H9 (cell line): ENCODE measurements at regions not wholly inside any gene's neighbourhood (a gene's known extent, or its start where the extent isn't known, plus 50 kb on each side); places are given as distances from the start of the nearest gene placed in this dataset.

ENCODE experiments used
- DNase-seq: peaks from one replicate; pipeline ENCODE4 v3.0.0-alpha.2; 2017
- H2AFZ ChIP-seq: one replicate; pipeline ENCODE4 v1.6.1; 2013; ENCODE audit warnings: mild to moderate bottlenecking, low read length, control low read depth, moderate library complexity
- H2AK5ac ChIP-seq: 2 replicates; pipeline ENCODE4 v1.6.1; 2013; ENCODE audit warnings: low read length, control low read depth, mixed read lengths; ENCODE audit not compliant: insufficient read length
- H2BK120ac ChIP-seq: one replicate; pipeline ENCODE4 v1.6.1; 2013; ENCODE audit warnings: low read depth, mild to moderate bottlenecking, low read length, control low read depth, inconsistent platforms; ENCODE audit not compliant: poor library complexity, severe bottlenecking
- H2BK12ac ChIP-seq: 2 replicates; pipeline ENCODE4 v1.6.1; 2013; ENCODE audit warnings: low read length, control low read depth, mixed read lengths, low read depth; ENCODE audit not compliant: insufficient read length
- H2BK15ac ChIP-seq: 2 replicates; pipeline ENCODE4 v1.6.1; 2013; ENCODE audit warnings: low read depth, low read length, control low read depth
- H2BK20ac ChIP-seq: one replicate; pipeline ENCODE4 v1.6.1; 2013; ENCODE audit warnings: low read depth, mild to moderate bottlenecking, low read length, control low read depth, inconsistent platforms; ENCODE audit not compliant: poor library complexity, severe bottlenecking
- H2BK5ac ChIP-seq: 2 replicates; pipeline ENCODE4 v1.6.1; 2013; ENCODE audit warnings: low read length, control low read depth, mixed read lengths; ENCODE audit not compliant: insufficient read length
- H3K14ac ChIP-seq: 2 replicates; pipeline ENCODE4 v1.6.1; 2013; ENCODE audit warnings: low read length, control low read depth; ENCODE audit not compliant: insufficient read depth
- H3K18ac ChIP-seq: 2 replicates; pipeline ENCODE4 v1.6.1; 2013; ENCODE audit warnings: low read depth, mild to moderate bottlenecking, mixed read lengths, low read length, control low read depth; ENCODE audit not compliant: insufficient read length
- H3K23ac ChIP-seq: 2 replicates; pipeline ENCODE4 v1.6.1; 2013; ENCODE audit warnings: low read length, control low read depth, mixed read lengths, low read depth; ENCODE audit not compliant: insufficient read length
- H3K23me2 ChIP-seq: 2 replicates; pipeline ENCODE4 v1.6.1; 2013; ENCODE audit warnings: low read depth, mild to moderate bottlenecking, mixed read lengths, low read length, control low read depth; ENCODE audit not compliant: insufficient read length, poor library complexity, severe bottlenecking
- H3K27ac ChIP-seq: 2 replicates; pipeline ENCODE4 v1.5.1; 2013; ENCODE audit warnings: low read length, control low read depth, mixed read lengths, low read depth; ENCODE audit not compliant: insufficient read length
- H3K27me3 ChIP-seq: 2 replicates; pipeline ENCODE4 v1.6.1; 2013; ENCODE audit warnings: low read length, control low read depth, inconsistent platforms; ENCODE audit not compliant: insufficient read depth
- H3K4ac ChIP-seq: 2 replicates; pipeline ENCODE4 v1.6.1; 2013; ENCODE audit warnings: low read depth, mild to moderate bottlenecking, control low read depth, inconsistent platforms, low read length, moderate library complexity
- H3K4me1 ChIP-seq: 2 replicates; pipeline ENCODE4 v1.6.1; 2013; ENCODE audit warnings: low read length, control low read depth, inconsistent platforms; ENCODE audit not compliant: insufficient read depth
- H3K4me2 ChIP-seq: 2 replicates; pipeline ENCODE4 v1.6.1; 2013; ENCODE audit warnings: low read length, control low read depth, mixed read lengths; ENCODE audit not compliant: insufficient read length, insufficient read depth
- H3K56ac ChIP-seq: 2 replicates; pipeline ENCODE4 v1.6.1; 2013; ENCODE audit warnings: low read depth, mild to moderate bottlenecking, mixed read lengths, low read length, control low read depth; ENCODE audit not compliant: insufficient read length
- H3K79me1 ChIP-seq: 2 replicates; pipeline ENCODE4 v1.6.1; 2013; ENCODE audit warnings: low read depth, mild to moderate bottlenecking, moderate library complexity, low read length, control low read depth, inconsistent platforms; ENCODE audit not compliant: insufficient read depth, poor library complexity, severe bottlenecking
- H3K79me2 ChIP-seq: 2 replicates; pipeline ENCODE4 v1.6.1; 2013; ENCODE audit warnings: low read length, control low read depth, inconsistent platforms; ENCODE audit not compliant: insufficient read depth
- H3K9ac ChIP-seq: 2 replicates; pipeline ENCODE4 v1.6.1; 2013; ENCODE audit warnings: low read length, control low read depth, mixed read lengths; ENCODE audit not compliant: insufficient read length; ENCODE audit errors: extremely low read depth
- H3K9me3 ChIP-seq: one replicate; pipeline ENCODE4 v1.6.1; 2013; ENCODE audit warnings: low read depth, low read length, inconsistent platforms; ENCODE audit not compliant: control insufficient read depth
- H3T11ph ChIP-seq: one replicate; pipeline ENCODE4 v1.6.1; 2013; ENCODE audit warnings: mild to moderate bottlenecking, low read length, control low read depth, inconsistent platforms
- H4K20me1 ChIP-seq: one replicate; pipeline ENCODE4 v1.6.1; 2013; ENCODE audit not compliant: control insufficient read depth, insufficient read length, insufficient read depth
- H4K5ac ChIP-seq: 2 replicates; pipeline ENCODE4 v1.6.1; 2013; ENCODE audit warnings: low read depth, mild to moderate bottlenecking, mixed read lengths, low read length, control low read depth; ENCODE audit not compliant: insufficient read length
- H4K8ac ChIP-seq: replicated peaks from 2 replicates; pipeline ENCODE4 v1.6.1; 2013; ENCODE audit warnings: low read length, control low read depth, mixed read lengths, low read depth; ENCODE audit not compliant: insufficient read length
- H4K91ac ChIP-seq: 2 replicates; pipeline ENCODE4 v1.6.1; 2013; ENCODE audit warnings: low read depth, mild to moderate bottlenecking, moderate library complexity, mixed read lengths, low read length, control low read depth; ENCODE audit not compliant: insufficient read length
- H3K27ac Mint-ChIP-seq, 3 experiments: 2 replicates in 2 of 3; 3 replicates in 1 of 3; pipeline ENCODE4 v1.8.0; 2020 to 2021; ENCODE audit warnings: mixed read lengths in 3 of 3, mild to moderate bottlenecking in 1 of 3, moderate library complexity in 1 of 3
- H3K27me3 Mint-ChIP-seq: 2 replicates; pipeline ENCODE4 v1.8.0; 2021; ENCODE audit warnings: low read depth, mild to moderate bottlenecking, moderate library complexity, mixed read lengths
- H3K36me3 Mint-ChIP-seq, 3 experiments: 2 replicates in 2 of 3; 3 replicates in 1 of 3; pipeline ENCODE4 v1.8.0; 2020 to 2021; ENCODE audit warnings: low read depth in 3 of 3, mixed read lengths in 3 of 3; ENCODE audit not compliant: insufficient read depth in 1 of 3
- H3K4me1 Mint-ChIP-seq, 2 experiments: 2 replicates each; pipeline ENCODE4 v1.8.0; 2020; ENCODE audit warnings: mixed read lengths in 2 of 2
- H3K4me3 Mint-ChIP-seq, 2 experiments: 2 replicates in 1 of 2; 3 replicates in 1 of 2; pipeline ENCODE4 v1.8.0; 2020 to 2021; ENCODE audit warnings: mild to moderate bottlenecking in 2 of 2, mixed read lengths in 2 of 2, moderate library complexity in 1 of 2
- H3K9me3 Mint-ChIP-seq, 2 experiments: 2 replicates in 1 of 2; 3 replicates in 1 of 2; pipeline ENCODE4 v1.8.0; 2020; ENCODE audit warnings: mild to moderate bottlenecking in 2 of 2, mixed read lengths in 2 of 2, moderate library complexity in 1 of 2
- CTCF ChIP-seq: fragments of 200-600 bp; sonication (generic); conservative IDR thresholded peaks from 3 replicates; pipeline ENCODE4 v1.8.0; 2021; ENCODE audit warnings: antibody characterized with exemption, mild to moderate bottlenecking
- WGBS: extraction: QIAGEN DNeasy Blood & Tissue Kit; methylation state at CpG from one replicate; pipeline ENCODE4 v1.1.7; 2013; ENCODE audit warnings: missing lambda C conversion rate, low lambda C conversion rate, mixed read lengths; ENCODE audit not compliant: insufficient read length; ENCODE audit errors: extremely low coverage; 5-methylcytosine and 5-hydroxymethylcytosine counted together

GRCh38 chr22:48869788-48870187 is 957.9 kb downstream of the BRD1 start:
- Histone ChIP-seq H3K23ac (no peak overlapping the region), H3K4me1 (no peaks in the 10 kb centered on the region), H2BK12ac (no peak overlapping the region), H4K20me1 (no peaks in the 10 kb centered on the region), H2AFZ (no peak overlapping the region), H3K14ac (no peak overlapping the region), H3K79me1 (no peaks in the 10 kb centered on the region), H3K9me3 (no peaks in the 10 kb centered on the region), H2BK5ac (no peak overlapping the region), H3K4ac (no peak overlapping the region), H3K9ac (no peak overlapping the region), H3K23me2 (no peaks in the 10 kb centered on the region), H3K4me2 (no peak overlapping the region), H3K79me2 (no peaks in the 10 kb centered on the region), H4K8ac (no peak overlapping the region), H4K5ac (no peak overlapping the region), H3K56ac (no peak overlapping the region), H4K91ac (no peak overlapping the region), H2BK120ac (no peak overlapping the region), H2BK20ac (no peak overlapping the region), H3K27me3 (no peaks in the 10 kb centered on the region), H2AK5ac (no peak overlapping the region), H2BK15ac (no peak overlapping the region), H3K18ac (no peak overlapping the region), H3T11ph (no peak overlapping the region), H3K27ac (no peak overlapping the region)
- H3K27ac Mint-ChIP-seq = no peak overlapping the region
- H3K36me3 Mint-ChIP-seq = no peaks in the 10 kb centered on the region
- peaks cover 19% of the 10 kb centered on the region for H3K27me3 Mint-ChIP-seq
- no CpG with 5 or more reads among the region's 5 CpGs for WGBS
- DNase-seq = no peak
- peaks cover 15 to 21% of the 10 kb centered on the region in 2 experiments for H3K4me1 Mint-ChIP-seq
- peaks cover 0 to 4% of the 10 kb centered on the region in 2 experiments; a peak in 2 of 5 replicates for H3K9me3 Mint-ChIP-seq
- no peak overlapping the region for H3K4me3 Mint-ChIP-seq
- TF ChIP-seq CTCF = no peak
